ENCODE measurements at regions not wholly inside any gene's neighbourhood (a gene's known extent, or its start where the extent isn't known, plus 50 kb on each side); places are given as distances from the start of the nearest gene placed in this dataset.

GRCh38 chr20:22866812-22867341 lies 168.2 kb upstream of the SSTR4 start:
- Histone ChIP-seq H3K9ac (ENCODE audit: extremely low read depth, insufficient read length, low read length) (no peak overlapping the region), H2AFZ (ENCODE audit: low read length) (no peak overlapping the region), H3K4ac (ENCODE audit: low read depth, low read length) (no peak overlapping the region), H2BK12ac (ENCODE audit: insufficient read length, low read depth, low read length) (no peak overlapping the region), H2BK15ac (ENCODE audit: low read depth, low read length) (no peak overlapping the region), H2BK120ac (ENCODE audit: low read depth, low read length, poor library complexity, severe bottlenecking) (no peak overlapping the region), H4K8ac (replicated peaks; ENCODE audit: insufficient read length, low read depth, low read length) (no peak overlapping the region), H4K5ac (ENCODE audit: insufficient read length, low read depth, low read length) (no peak overlapping the region), H3K27me3 (ENCODE audit: insufficient read depth, low read length) (no peaks in the 10 kb centered on the region), H3T11ph (ENCODE audit: low read length) (no peak overlapping the region), H4K20me1 (ENCODE audit: control insufficient read depth, insufficient read depth, insufficient read length) (no peaks in the 10 kb centered on the region), H2AK5ac (ENCODE audit: insufficient read length, low read length) (no peak overlapping the region), H2BK5ac (ENCODE audit: insufficient read length, low read length) (no peak overlapping the region), H3K27ac (ENCODE audit: insufficient read length, low read depth, low read length) (no peak overlapping the region), H3K23me2 (ENCODE audit: insufficient read length, low read depth, low read length, poor library complexity, severe bottlenecking) (no peaks in the 10 kb centered on the region), H3K14ac (ENCODE audit: insufficient read depth, low read length) (no peak overlapping the region), H4K91ac (ENCODE audit: insufficient read length, low read depth, low read length) (no peak overlapping the region), H3K4me2 (ENCODE audit: insufficient read depth, insufficient read length, low read length) (no peak overlapping the region), H2BK20ac (ENCODE audit: low read depth, low read length, poor library complexity, severe bottlenecking) (no peak overlapping the region), H3K79me1 (ENCODE audit: insufficient read depth, low read depth, low read length, poor library complexity, severe bottlenecking) (no peaks in the 10 kb centered on the region), H3K23ac (ENCODE audit: insufficient read length, low read depth, low read length) (no peak overlapping the region), H3K79me2 (ENCODE audit: insufficient read depth, low read length) (no peaks in the 10 kb centered on the region), H3K56ac (ENCODE audit: insufficient read length, low read depth, low read length) (no peak overlapping the region), H3K4me1 (ENCODE audit: insufficient read depth, low read length) (no peaks in the 10 kb centered on the region), H3K18ac (ENCODE audit: insufficient read length, low read depth, low read length) (no peak overlapping the region), H3K9me3 (ENCODE audit: control insufficient read depth, low read depth, low read length) (no peaks in the 10 kb centered on the region)
- TF ChIP-seq CTCF (conservative IDR thresholded peaks at IDR 0.05), result no peak
- no peak overlapping the region for H3K27ac Mint-ChIP-seq
- no peak for DNase-seq
- H3K9me3 Mint-ChIP-seq, result peaks cover 0 to 9% of the 10 kb centered on the region in 2 experiments; a peak in 3 of 5 replicates
- no peaks in the 10 kb centered on the region; a peak in 1 of 7 replicates for H3K36me3 Mint-ChIP-seq (ENCODE audit: insufficient read depth in 1 of 3, low read depth in 3 of 3)
- H3K4me1 Mint-ChIP-seq, result no peaks in the 10 kb centered on the region; a peak in 1 of 4 replicates
- H3K4me3 Mint-ChIP-seq, result no peak overlapping the region
- peaks cover 9% of the 10 kb centered on the region for H3K27me3 Mint-ChIP-seq (ENCODE audit: low read depth)
- WGBS (ENCODE audit: extremely low coverage, insufficient read length, low lambda C conversion rate), result no CpG with 5 or more reads among the region's 2 CpGs
